HL-60 (cell line): ENCODE measurements at regions not wholly inside any gene's neighbourhood (a gene's known extent, or its start where the extent isn't known, plus 50 kb on each side); places are given as distances from the start of the nearest gene placed in this dataset.

Experiments
- CTCF ChIP-seq: IDR thresholded peaks from one replicate; pipeline ENCODE4 v1.5.1; 2011; ENCODE audit warnings: low read length, control low read depth, inconsistent platforms; ENCODE audit not compliant: insufficient read depth
- POLR2AphosphoS5 ChIP-seq: IDR thresholded peaks from 2 replicates; pipeline ENCODE4 v1.6.1; 2012; ENCODE audit warnings: low read depth
- SPI1 ChIP-seq: IDR thresholded peaks from 2 replicates; pipeline ENCODE4 v1.6.1; 2012; ENCODE audit warnings: low read depth, mild to moderate bottlenecking, borderline replicate concordance

GRCh38 chr2:137776697-137777096 is 187.6 kb upstream of the HNMT start:
- TF ChIP-seq CTCF (no peak), POLR2AphosphoS5 (no peak), SPI1 (no peak)
